GM12878 (cell line): ENCODE measurements at regions not wholly inside any gene's neighbourhood (a gene's known extent, or its start where the extent isn't known, plus 50 kb on each side); places are given as distances from the start of the nearest gene placed in this dataset.
A peak's percentile ranks its signal among the peaks of the same experiment; 100 is the strongest.

ENCODE experiments used
- ATF7 ChIP-seq: fragments of 450-650 bp; IDR thresholded peaks from 2 replicates; pipeline ENCODE4 v1.6.1; 2016; ENCODE audit warnings: low read depth, mild to moderate bottlenecking
- BRCA1 ChIP-seq: IDR thresholded peaks from 2 replicates; pipeline ENCODE4 v1.6.1; 2011; ENCODE audit warnings: low read depth, low read length, improper control_type of control experiment
- CEBPB ChIP-seq, 2 experiments: fragments of 150-350 bp in 1 of 2; IDR thresholded peaks; 2 replicates each; pipeline ENCODE4 v1.6.1; 2012 to 2014; ENCODE audit warnings: low read depth in 2 of 2, low read length in 2 of 2, borderline replicate concordance in 1 of 2, inconsistent platforms in 1 of 2
- DPF2 ChIP-seq: fragments of 450-650 bp; IDR thresholded peaks from 2 replicates; pipeline ENCODE4 v1.6.1; 2017; ENCODE audit warnings: mild to moderate bottlenecking
- GATAD2B ChIP-seq: fragments of 450-650 bp; conservative IDR thresholded peaks from 2 replicates; pipeline ENCODE4 v1.6.1; 2017; ENCODE audit warnings: low read depth, mild to moderate bottlenecking, moderate library complexity
- HDGF ChIP-seq: fragments of 450-650 bp; IDR thresholded peaks from 2 replicates; pipeline ENCODE4 v1.6.1; 2016; ENCODE audit warnings: antibody characterized with exemption
- JUNB ChIP-seq: IDR thresholded peaks from 2 replicates; pipeline ENCODE4 v1.6.1; 2016; ENCODE audit warnings: antibody characterized with exemption, mild to moderate bottlenecking
- MAX ChIP-seq: IDR thresholded peaks from 2 replicates; pipeline ENCODE4 v1.6.1; 2012; ENCODE audit warnings: low read depth, low read length, improper control_type of control experiment
- MLLT1 ChIP-seq: fragments of 450-650 bp; IDR thresholded peaks from 2 replicates; pipeline ENCODE4 v1.6.1; 2016; ENCODE audit warnings: mild to moderate bottlenecking
- RCOR1 ChIP-seq: conservative IDR thresholded peaks from 2 replicates; pipeline ENCODE4 v1.6.1; 2012; ENCODE audit warnings: low read depth, low read length, improper control_type of control experiment
- YY1 ChIP-seq: IDR thresholded peaks from 2 replicates; pipeline ENCODE4 v1.6.1; 2011; ENCODE audit warnings: low read depth, mild to moderate bottlenecking, low read length
- ZNF592 ChIP-seq: fragments of 450-650 bp; IDR thresholded peaks from 2 replicates; pipeline ENCODE4 v1.6.1; 2017; ENCODE audit warnings: mild to moderate bottlenecking, moderate library complexity
- TF ChIP-seq, protein P1 (sequence below): IDR thresholded peaks from 2 replicates; pipeline ENCODE4 v1.6.1; 2012; ENCODE audit warnings: improper control_type of control experiment, low read depth, low read length; ENCODE audit not compliant: insufficient replicate concordance
- TF ChIP-seq, protein P2 (sequence below): fragments of 450-650 bp; formaldehyde crosslinking; IDR thresholded peaks from 2 replicates; pipeline ENCODE4 v1.4.0; 2020; ENCODE audit warnings: mild to moderate bottlenecking, moderate library complexity

- TF ChIP-seq YY1 (no peak), DPF2 (no peak), MAX (no peak), GATAD2B (no peak), ZNF592 (no peak), ATF7 (peak; percentile 67), BRCA1 (no peak), RCOR1 (no peak), JUNB (peak; percentile 73), CEBPB (IDR thresholded peaks at IDR 0.05; ENCODE audit: borderline replicate concordance in 1 of 2, low read depth in 2 of 2, low read length in 2 of 2) (no peak), MLLT1 (0 out of 2 replicates have a peak, but pooled peaks have one; percentile 68), HDGF (no peak)
- TF ChIP-seq, protein P1, sequence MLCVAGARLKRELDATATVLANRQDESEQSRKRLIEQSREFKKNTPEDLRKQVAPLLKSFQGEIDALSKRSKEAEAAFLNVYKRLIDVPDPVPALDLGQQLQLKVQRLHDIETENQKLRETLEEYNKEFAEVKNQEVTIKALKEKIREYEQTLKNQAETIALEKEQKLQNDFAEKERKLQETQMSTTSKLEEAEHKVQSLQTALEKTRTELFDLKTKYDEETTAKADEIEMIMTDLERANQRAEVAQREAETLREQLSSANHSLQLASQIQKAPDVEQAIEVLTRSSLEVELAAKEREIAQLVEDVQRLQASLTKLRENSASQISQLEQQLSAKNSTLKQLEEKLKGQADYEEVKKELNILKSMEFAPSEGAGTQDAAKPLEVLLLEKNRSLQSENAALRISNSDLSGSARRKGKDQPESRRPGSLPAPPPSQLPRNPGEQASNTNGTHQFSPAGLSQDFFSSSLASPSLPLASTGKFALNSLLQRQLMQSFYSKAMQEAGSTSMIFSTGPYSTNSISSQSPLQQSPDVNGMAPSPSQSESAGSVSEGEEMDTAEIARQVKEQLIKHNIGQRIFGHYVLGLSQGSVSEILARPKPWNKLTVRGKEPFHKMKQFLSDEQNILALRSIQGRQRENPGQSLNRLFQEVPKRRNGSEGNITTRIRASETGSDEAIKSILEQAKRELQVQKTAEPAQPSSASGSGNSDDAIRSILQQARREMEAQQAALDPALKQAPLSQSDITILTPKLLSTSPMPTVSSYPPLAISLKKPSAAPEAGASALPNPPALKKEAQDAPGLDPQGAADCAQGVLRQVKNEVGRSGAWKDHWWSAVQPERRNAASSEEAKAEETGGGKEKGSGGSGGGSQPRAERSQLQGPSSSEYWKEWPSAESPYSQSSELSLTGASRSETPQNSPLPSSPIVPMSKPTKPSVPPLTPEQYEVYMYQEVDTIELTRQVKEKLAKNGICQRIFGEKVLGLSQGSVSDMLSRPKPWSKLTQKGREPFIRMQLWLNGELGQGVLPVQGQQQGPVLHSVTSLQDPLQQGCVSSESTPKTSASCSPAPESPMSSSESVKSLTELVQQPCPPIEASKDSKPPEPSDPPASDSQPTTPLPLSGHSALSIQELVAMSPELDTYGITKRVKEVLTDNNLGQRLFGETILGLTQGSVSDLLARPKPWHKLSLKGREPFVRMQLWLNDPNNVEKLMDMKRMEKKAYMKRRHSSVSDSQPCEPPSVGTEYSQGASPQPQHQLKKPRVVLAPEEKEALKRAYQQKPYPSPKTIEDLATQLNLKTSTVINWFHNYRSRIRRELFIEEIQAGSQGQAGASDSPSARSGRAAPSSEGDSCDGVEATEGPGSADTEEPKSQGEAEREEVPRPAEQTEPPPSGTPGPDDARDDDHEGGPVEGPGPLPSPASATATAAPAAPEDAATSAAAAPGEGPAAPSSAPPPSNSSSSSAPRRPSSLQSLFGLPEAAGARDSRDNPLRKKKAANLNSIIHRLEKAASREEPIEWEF: no peak
- TF ChIP-seq, protein P2, sequence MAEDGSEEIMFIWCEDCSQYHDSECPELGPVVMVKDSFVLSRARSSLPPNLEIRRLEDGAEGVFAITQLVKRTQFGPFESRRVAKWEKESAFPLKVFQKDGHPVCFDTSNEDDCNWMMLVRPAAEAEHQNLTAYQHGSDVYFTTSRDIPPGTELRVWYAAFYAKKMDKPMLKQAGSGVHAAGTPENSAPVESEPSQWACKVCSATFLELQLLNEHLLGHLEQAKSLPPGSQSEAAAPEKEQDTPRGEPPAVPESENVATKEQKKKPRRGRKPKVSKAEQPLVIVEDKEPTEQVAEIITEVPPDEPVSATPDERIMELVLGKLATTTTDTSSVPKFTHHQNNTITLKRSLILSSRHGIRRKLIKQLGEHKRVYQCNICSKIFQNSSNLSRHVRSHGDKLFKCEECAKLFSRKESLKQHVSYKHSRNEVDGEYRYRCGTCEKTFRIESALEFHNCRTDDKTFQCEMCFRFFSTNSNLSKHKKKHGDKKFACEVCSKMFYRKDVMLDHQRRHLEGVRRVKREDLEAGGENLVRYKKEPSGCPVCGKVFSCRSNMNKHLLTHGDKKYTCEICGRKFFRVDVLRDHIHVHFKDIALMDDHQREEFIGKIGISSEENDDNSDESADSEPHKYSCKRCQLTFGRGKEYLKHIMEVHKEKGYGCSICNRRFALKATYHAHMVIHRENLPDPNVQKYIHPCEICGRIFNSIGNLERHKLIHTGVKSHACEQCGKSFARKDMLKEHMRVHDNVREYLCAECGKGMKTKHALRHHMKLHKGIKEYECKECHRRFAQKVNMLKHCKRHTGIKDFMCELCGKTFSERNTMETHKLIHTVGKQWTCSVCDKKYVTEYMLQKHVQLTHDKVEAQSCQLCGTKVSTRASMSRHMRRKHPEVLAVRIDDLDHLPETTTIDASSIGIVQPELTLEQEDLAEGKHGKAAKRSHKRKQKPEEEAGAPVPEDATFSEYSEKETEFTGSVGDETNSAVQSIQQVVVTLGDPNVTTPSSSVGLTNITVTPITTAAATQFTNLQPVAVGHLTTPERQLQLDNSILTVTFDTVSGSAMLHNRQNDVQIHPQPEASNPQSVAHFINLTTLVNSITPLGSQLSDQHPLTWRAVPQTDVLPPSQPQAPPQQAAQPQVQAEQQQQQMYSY: no peak
Measured at GRCh38 chr5:44885903-44886302, 77.2 kb downstream of the MRPS30 start (continued).
